CD4-positive, alpha-beta T cell treated with Interleukin-1 beta for 1 hour (primary cell): ENCODE measurements at regions not wholly inside any gene's neighbourhood (a gene's known extent, or its start where the extent isn't known, plus 50 kb on each side); places are given as distances from the start of the nearest gene placed in this dataset.

ENCODE experiments used
- DNase-seq, 2 donors: peaks; one replicate each; pipeline ENCODE4 v3.0.0-alpha.2; 2020 to 2022

DNA sequence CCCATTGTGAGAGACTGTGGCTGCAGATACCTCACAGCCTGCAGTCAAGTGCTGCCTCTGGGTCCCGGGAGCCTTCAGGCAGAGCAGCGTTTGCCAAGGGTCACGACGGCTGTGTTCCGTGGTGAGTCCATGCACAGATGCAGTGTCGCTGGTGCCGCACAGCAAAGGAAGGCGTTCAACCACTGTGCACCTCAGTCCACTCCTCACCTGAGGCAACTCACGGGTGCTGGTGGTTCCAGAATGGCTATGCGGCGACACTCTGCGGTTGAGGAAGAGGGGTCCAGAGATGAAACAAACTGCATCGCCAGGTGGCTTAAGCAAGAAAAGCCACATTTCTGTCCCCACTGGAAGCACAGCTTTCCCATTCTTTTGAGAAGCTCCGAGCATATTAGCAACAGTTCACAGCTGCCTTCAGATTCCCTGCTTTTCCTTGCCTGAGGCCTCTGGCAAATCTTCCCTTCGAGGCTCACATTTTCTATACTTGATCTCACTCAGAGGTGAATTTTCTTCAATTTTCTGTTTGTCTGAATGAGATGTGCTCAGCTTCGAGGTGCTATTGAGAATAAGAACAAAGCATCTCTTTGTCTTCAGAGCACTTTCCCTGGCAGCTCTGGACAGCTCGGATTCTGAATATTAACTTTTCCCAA is 208.8 kb upstream of the TWIST2 start:
- DNase-seq: no peak

DNA sequence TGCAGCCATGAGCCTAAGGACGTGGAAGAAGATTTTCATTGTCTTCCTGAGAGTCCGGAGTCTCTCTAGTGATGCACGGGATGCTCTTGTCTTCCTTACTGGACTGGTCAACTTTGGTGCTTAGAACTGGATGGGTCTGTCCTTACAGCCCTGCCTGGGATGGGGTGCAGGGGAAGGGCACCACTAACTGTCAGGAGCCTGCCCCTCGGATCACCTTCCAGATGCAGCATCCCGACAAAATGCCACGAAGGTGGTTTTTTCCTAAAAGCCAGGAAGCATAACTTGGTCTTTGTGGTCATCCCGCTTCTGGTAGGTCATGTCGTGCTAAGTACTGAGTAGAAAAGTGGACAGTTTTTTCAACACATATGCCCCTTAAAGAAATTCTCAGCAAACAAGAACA is 207.4 kb upstream of the TWIST2 start:
- DNase-seq: no peak

DNA sequence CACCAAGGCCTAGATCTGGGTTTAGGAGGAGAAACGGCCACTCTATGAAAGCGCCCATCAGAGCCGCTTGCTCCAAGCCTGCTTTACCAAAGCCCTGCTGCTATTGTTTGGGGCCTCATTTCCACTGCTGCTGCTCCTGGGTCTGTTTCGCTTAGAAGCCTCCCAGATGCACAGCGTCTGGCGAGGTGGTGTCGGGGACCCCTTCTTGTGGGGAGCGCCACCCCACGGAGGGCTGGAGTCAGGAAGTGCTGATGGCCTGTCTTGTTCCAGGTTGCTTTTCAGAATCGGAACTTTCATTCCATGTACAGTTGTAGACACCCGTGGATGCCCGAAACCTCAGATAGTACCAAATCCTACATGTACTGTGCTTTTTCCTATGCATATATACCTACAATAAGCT is 204.9 kb upstream of the TWIST2 start:
- no peak for DNase-seq

DNA sequence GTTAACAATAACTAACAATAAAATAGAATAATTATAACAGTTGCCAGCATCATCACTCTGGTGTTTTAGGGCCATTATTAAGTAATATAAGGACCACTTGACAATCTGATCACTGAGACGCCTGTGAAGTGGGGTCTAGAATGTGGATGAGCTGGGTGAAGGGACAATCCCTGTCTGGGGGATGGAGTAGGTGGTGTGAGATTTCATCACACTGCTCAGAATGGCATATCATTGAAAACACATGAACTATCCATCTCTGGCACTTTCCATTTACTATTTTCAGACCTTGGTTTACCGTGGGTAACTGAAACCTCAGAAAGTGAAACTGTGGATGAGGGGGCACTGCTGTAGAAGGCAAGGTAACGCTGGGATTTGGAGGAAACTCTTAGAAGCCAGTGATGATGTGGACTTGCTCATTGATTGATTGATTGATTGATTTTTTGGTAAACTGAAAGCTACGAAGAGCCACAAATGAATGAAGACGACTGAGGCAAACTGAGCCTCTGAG is 204.4 kb upstream of the TWIST2 start:
- DNase-seq: no peak

DNA sequence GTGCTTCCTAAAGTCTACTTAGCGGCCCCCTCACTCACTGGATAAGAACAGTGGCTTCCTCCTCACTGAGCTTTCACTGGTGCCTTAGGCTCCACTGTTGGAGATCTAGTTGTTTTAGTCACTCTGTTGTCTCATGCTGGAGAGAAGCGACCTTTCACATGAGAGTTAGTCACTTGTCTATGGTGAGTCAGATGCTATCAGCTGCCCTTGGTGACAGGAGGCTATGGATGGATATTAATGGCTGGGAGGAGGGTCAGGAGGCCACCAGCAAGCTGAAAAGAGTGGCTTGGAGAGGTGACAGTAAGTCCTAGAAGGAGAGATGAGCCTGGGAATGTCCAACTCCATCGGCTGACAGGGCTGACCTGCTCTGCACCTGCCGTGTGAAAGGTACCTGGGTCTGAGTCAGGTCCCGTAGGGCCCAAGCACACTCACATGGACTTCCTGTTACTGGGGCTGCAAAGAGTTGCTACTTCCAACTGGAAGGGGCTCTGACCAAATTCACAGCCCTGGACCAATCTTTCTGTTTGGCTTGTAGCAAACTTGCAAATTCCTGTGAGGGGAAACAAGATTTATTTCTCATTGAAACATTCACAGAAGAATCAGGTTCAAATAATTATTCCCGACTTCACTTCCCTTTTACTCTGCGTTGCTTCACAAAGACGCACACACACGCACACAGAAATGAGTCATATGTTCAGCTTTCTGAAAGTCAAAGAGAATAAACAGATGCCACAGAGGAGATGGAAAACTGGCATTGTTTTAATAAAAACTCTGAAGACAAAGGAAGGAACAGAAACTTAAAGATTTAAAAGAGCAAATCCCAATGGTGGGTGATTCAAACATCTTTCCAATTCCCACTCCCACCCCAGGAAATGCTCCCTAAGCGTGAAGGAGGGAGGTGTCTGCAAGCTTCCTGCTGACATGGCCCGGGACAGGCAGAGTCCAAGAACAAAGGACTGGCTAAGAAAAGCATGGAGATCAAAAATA is 203.5 kb upstream of the TWIST2 start:
- no peak for DNase-seq

DNA sequence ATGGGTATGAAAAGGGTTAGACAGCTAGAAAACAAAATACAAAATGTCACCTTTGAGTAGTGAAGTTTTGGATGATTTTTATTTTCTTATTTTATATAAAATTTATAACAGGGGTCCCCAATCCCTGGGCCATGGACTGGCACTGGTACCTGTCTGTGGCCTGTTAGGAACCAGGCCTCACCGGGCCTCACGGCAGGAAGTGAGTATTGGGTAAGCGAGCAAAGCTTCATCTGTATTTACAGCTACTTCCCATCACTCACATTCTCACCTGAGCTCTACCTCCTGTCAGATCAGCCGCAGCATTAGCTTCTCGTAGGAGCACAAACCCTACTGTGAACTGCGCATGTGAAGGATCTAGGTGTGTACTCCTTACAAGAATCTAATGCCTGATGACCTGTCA is 202.8 kb upstream of the TWIST2 start:
- no peak for DNase-seq

DNA sequence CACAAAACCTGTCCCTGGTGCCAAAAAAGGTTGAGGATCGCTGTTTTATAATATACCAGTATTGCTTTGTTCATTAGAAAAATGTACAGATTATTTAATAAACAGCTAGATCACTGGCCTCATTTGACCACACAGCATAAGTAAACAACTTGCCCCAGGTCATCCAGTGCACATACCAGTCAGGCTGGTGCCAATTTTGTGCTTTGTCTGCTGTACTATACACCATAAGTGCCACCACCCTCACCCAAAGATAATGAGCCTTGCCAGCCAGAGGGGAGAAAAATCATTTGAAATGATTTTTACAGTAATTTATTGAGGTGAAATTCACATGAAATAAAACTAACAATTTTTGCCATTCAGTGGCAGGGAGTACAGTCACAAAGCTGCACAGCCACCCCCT is 202.2 kb upstream of the TWIST2 start:
- DNase-seq: no peak

DNA sequence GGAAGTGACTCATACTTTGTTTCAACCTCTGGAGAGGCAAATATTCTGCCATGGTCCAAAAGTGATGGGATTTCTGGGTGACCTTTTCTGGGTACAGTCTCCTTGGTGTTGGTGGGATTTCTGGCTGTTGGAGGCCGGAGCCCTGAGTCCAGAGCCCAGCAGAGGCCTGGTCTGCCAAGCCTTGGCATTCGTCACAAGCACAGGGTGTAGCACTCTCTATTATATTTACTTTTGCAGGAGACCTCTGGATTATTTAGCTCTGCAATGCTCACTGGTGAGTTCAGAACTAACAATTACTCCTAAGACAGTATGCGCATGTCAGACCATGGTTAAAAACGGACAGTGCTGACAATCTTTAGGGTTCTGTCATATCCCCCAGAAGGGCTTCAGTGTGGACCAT is 201.6 kb upstream of the TWIST2 start:
- DNase-seq: no peak

DNA sequence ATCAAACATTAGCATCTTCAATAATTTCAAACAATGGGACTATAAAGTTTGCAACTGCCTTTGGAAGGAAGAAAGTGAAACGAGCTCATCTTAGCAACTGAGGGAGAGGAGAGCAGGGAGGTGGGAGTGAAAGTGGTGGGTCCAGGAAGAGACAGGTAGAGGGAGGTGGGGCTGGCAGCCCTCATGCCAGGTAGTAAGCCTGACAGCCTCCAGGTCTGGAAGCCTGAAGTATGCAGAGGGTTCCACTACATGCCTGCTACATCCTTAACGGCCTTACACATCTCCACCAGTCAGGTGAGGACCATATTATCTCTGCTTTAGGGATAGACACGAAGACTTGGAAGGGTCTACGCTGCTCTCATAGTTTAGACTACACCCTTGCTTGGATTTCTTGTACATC is 201.1 kb upstream of the TWIST2 start:
- DNase-seq: no peak

DNA sequence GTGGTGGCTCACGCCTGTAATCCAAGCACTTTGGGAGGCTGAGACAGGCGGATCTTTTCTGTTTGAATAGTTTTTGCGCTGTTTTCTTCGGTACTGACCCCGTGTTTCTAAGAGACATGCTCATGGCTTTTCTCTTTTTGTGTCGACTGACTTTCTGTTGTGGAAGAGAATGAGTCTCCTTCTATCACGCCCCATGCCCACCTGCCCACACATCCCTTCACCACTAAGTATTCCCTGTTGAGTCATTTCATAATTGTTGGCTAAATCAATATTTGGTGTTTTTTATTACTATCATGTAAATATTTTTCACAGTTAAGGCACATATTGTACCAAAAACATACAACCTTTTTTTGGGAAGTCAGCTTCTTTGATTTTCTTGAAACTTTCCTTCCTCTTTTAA is 198.8 kb upstream of the TWIST2 start:
- no peak for DNase-seq

DNA sequence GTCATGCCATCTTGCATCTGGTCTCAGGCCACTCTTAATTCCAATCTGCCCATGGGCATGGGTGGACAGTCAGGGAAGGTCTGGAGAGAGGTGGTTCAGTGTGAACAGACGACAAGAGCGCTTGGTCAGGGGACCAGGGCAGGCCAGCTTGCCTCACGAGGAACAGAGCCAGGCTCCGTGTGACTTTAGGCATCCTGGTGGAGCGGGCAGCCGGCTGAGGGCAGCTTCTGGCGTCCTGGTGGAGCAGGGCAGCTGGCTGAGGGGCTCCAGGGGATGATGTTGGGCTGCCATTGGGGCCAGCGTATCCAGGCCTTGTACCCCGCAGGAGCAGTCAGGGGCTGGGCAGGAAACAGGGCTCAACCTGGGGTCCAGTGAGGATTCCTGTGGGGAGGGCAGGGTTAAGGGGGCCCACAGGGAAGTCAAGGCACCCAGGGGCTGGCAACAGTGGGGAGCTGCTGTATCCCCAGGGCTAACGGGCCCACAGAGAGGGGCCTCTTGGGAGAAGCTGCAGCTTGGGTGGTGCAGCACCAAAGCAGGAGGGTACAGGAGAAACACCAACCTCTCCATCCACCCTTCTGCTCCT is 197.9 kb upstream of the TWIST2 start:
- DNase-seq: no peak

DNA sequence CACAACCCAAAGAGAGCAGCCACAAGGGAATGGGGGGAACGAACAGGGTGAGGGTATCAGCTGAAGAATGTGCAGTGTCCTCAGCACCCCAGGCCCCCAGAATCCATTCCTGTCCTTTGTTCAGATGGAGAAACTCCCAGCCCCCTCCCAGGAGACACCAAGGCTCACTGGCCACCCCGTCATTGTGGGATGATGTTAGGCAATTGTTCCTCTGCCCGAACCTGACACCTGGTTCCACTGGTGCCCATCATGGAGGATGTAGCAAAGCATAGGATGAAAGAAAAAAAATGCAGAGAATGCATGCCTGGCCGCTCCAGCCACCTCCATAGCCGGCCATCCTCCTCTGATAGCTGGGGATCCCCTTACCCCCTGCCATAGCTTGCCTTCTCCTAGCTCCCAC is 197.3 kb upstream of the TWIST2 start:
- no peak for DNase-seq

DNA sequence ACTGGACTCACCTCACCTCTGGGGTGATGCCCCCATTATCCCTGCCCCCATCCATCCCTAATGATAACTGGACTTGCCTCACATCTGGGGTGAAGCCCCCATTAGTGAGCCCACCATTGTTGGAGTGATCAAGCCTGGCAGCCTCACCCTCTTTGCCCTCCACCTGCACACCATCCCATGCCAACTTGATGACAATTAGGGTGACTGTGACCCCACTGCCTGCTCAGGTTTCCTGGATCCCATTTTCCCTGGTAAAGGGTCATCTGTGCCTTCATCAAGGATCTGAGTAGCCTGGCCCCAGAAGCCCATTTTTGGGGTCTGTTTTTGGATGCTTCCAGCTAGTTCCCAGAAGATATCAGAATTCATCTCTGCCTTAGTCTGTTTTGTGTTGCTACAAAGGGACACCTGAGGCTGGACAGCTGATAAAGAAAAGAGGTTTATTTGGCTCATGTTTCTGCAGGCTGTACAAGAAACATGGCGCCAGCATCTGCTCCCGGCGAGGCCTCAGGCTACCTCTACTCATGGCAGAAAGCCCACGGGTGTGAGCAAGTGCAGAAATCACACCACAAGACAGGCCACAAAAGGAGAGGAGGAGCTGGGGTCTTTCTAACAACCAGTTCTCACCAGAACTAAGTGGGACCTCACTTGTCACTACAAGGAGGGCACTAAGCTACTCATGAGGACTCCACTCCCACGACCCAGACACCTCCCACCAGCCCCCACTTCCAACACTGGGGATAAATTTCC is 196.4 kb upstream of the TWIST2 start:
- DNase-seq: no peak

DNA sequence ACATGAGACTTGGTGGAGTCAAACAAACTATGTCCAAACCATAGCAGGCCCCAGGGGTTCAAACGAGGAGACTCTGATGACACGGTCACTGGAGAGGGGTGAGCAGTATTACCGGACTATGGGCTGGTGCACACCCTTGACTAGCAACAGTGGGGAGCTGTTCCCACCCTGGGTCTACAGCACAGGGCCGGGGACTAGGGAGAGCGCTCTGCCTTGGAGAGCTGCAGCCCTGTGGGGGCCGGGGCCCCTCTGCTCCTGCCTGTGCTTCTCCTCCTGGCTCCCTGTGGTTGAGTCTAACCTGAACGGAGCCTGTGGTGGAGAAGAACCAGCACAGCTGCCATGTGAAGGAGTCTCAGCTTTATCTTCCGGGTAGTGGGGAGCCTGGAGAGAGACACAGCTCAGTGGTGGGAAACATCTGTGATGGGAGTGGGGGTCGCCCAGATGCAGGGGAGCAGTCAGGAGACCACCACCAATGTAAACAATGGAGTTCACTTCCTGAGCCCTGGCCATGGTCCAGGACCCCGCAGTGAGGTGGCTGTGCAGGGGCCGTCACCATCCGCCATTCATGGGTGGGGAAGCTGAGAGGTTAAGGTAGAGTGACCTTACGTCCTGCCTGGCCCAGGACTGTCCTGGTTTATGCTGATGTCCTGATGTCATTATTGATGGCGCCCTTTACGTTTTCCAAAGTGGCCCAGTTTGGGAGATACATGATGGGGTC is 195.7 kb upstream of the TWIST2 start:
- DNase-seq: no peak

DNA sequence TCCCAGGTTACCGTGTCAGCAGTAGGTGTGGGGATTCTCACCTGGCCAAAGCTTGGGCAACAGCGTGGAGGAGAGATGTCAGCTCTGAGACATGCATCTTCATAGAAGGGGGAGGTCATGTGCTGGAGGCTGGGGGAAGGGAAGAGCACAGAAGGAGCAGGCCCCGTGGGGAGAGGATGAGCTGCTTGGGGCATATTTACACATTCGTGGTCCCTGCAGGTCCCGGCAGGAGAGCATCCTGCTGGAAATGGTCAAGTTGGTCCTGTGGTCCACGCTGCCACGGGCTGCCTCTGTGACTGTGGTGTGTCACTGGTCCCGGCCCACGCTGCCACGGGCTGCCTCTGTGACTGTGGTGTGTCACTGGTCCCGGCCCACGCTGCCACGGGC is 195.1 kb upstream of the TWIST2 start:
- DNase-seq: no peak

DNA sequence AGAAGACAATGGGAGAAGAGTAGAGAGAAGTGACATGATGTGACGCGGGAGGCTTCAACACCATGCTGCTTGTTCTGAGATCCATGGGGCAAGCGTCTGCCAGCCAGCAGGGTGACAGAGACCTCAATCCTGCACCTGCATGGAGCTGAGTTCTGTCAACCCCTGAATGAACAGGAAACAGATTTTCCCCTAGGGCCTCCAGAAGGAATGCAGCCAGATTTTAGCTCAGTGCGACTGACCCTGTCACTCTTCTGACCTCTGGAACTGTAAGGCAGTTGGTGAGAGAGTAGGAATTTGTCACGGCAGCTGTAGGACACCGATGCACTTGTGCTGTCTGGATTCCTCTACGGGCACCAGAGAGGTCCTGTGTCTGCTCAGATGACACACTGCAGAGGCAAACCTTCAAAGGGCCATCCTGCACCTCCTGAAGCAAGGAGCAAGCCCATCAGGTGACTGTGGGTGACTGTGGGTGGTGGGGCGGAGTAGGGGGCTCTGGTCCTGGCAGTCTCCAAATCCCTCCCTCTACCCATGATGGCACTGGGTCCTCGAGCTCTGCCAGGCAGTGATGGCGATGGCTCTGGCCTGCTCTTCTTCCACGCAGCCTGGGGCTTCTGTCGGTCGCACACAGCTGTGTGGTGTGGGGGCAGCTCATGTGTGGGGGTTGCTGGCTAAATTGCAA is 194.3 kb upstream of the TWIST2 start:
- DNase-seq: no peak

DNA sequence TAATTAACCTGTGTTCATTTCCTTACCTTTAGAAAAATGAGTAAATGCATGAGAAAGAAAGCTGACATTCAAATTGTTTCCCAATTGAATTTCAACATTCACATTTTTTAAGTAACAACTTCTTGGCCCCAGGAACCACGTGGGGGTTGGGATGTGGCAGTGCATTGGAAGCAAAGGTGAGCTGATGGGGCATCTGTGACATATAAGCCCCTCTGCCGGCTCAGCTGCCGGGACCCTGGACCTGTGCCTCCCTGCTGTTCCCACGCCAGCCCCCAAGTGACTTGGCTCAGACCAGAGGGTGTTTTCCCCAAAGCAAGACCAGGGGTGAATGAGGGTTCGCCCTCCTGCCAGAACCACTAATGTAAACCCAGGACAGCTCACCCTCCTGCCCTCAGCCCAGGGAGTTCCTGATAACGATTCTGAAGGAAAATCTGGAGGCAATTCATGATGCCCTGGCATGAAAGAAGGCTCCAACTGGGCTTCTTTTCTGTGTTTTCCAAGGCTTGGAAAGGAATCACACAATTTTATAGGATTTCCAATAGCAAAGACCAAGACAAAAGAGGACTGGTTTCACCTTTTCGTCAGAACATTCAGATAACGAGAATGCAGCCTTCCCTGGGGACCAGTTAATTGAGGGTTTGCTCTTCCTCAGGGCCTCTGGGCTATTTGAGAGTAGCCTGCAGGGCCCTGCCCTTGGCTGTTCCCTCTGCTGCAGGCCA is 193.2 kb upstream of the TWIST2 start:
- no peak for DNase-seq

DNA sequence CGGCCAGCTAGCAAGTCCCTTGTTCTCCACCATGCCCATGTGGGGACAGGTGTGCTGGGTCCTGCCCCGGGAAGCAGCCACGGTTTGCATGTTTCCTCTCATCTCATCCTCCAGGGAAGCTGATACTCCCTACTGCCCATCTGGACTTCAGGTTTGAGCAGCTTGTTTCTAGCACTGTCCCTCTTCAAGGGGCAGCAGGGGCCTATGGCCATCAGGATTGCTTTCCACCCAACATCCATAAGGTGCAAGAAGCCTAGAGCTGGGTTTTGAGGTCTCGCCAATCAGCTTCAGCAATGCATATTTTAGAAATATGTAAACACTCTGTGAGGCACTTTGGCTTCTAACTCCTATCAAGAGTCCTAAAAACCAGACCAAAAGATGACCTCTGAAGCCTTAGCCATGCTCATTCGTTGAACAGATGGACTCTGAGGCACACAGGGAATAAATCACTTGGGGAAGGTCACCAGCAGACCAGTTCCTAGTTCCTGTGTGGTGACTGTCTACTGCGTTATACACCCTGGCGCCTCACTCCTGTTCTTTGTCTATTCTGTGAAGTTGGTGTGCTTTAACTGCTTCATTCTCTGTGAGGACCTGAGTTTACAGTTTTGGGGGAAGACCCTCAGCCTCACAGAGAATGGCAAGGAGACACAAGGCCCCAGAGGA is 192.6 kb upstream of the TWIST2 start:
- no peak for DNase-seq

DNA sequence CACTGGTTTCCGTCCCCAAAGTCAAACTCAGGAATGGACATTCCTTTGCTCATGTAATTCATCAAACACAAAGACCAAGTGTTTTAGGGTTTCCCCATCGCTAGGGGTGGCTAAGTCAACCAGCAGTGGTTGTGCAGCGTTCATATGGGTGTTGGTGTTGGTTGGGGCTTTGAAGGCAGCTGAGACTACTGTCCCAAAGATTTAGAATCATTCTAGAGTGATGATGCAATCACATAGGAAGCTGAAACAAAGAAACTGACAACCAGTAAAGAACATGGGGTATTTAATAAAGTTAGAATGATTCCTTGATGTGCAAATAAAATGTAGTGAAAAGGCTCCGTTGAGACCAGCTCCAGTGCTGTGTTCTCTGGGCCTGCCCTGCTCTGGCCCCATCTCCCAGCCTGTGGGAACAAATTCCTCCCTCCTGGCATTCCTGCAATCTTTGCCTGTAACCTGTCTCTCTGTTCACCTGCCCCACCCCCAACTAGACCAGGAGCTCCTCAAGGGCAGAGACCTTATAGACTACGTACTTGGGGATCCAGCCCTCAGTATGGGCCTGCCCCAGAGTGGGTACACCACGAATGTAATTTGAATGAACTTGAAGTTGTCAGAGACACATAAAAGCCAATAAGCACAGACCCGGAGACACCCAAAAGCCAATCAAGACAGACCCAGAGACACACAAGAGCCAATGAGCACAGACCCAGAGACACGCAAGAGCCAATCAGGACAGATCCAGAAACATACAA is 191.7 kb upstream of the TWIST2 start:
- DNase-seq: no peak
